Upper lobe of left lung (tissue), 6 donors: ENCODE measurements at regions not wholly inside any gene's neighbourhood (a gene's known extent, or its start where the extent isn't known, plus 50 kb on each side); places are given as distances from the start of the nearest gene placed in this dataset.

Source experiments
- ATAC-seq, 2 donors: fragments of 200-7000 bp; cut with Tn5 transposase; one replicate each; pipeline ENCODE4 v1.9.1; 2022; ENCODE audit warnings: mild to moderate bottlenecking in 2 of 2, moderate library complexity in 2 of 2; ENCODE audit not compliant: low FRiP score in 2 of 2
- DNase-seq, 2 donors: peaks; one replicate each; pipeline ENCODE4 v3.0.0-alpha.2; 2019 to 2020
- H3K27ac ChIP-seq, 4 donors: fragments of 200-600 bp; sonication (generic); one replicate each; pipeline ENCODE4 v1.5.1; 2016 to 2019
- H3K27me3 ChIP-seq, 4 donors: fragments of 200-600 bp; sonication (generic); one replicate each; pipeline ENCODE4 v1.5.1; 2017 to 2019
- H3K36me3 ChIP-seq, 4 donors: fragments of 200-600 bp; sonication (generic); one replicate each; pipeline ENCODE4 v1.5.1; 2016 to 2019
- H3K4me1 ChIP-seq, 4 donors: fragments of 200-600 bp; sonication (generic); one replicate each; pipeline ENCODE4 v1.5.1; 2018 to 2019
- H3K4me3 ChIP-seq, 4 donors: fragments of 200-600 bp; sonication (generic); one replicate each; pipeline ENCODE4 v1.5.1; 2017 to 2019; ENCODE audit warnings: mild to moderate bottlenecking in 2 of 4, moderate library complexity in 1 of 4
- H3K9me3 ChIP-seq, 4 donors: fragments of 200-600 bp; sonication (generic); one replicate each; pipeline ENCODE4 v1.5.1; 2018 to 2019
- CTCF ChIP-seq, 6 experiments: fragments of 450-650 bp in 4 of 6; fragments of 200-600 bp in 2 of 6; sonication (generic) in 2 of 6; IDR thresholded peaks; one replicate each; pipeline ENCODE4 v1.5.1; 2016 to 2019; ENCODE audit warnings: antibody characterized with exemption in 6 of 6
- EP300 ChIP-seq, 4 donors: sonication (generic); formaldehyde crosslinking; IDR thresholded peaks; one replicate each; pipeline ENCODE4 v1.5.1; 2017; ENCODE audit warnings: antibody characterized with exemption in 4 of 4, control low read depth in 2 of 4
- POLR2A ChIP-seq, 4 donors: fragments of 450-650 bp; IDR thresholded peaks; one replicate each; pipeline ENCODE4 v1.5.1; 2016 to 2017; ENCODE audit warnings: antibody characterized with exemption in 4 of 4, mild to moderate bottlenecking in 2 of 4
- POLR2AphosphoS5 ChIP-seq, 2 donors: sonication (generic); formaldehyde crosslinking; IDR thresholded peaks; one replicate each; pipeline ENCODE4 v1.5.1; 2017; ENCODE audit warnings: antibody characterized with exemption in 2 of 2
- WGBS, 2 donors: methylation state at CpG; one replicate each; pipeline ENCODE4 v1.1.5; 2017 to 2018; 5-methylcytosine and 5-hydroxymethylcytosine counted together
- donor health status: DM: no; HTN: no; CAD: no; lungs with moderate emphysema.
- donor health status: DM: no; HTN: yes; CAD: no; lungs with severe emphysema.

- ATAC-seq (no peak), DNase-seq (no peak)
- no peaks in the 10 kb centered on the region for H3K36me3 ChIP-seq
- TF ChIP-seq CTCF (IDR thresholded peaks at IDR 0.05) (no peak), EP300 (IDR thresholded peaks at IDR 0.05) (no peak), POLR2A (IDR thresholded peaks at IDR 0.05) (no peak), POLR2AphosphoS5 (IDR thresholded peaks at IDR 0.05) (no peak)
- H3K27me3 ChIP-seq, result no peaks in the 10 kb centered on the region
- H3K4me1 ChIP-seq, result peaks cover 0 to 15% (median 0%) of the 10 kb centered on the region in 4 donors
- no peak overlapping the region for H3K27ac ChIP-seq
- H3K4me3 ChIP-seq, result no peak overlapping the region
- WGBS, 2 donors, result 36 to 70% methylated on average over 2 of the region's 2 CpGs
- no peaks in the 10 kb centered on the region for H3K9me3 ChIP-seq
These were observed 160.4 kb upstream of the NPVF start for GRCh38 chr7:25388681-25389080.

- WGBS, 2 donors, result 23 to 27% methylated on average over 8 of the region's 8 CpGs
- ATAC-seq, result peak in 1 of 2 donors; percentile 66
- no peak for DNase-seq
- H3K9me3 ChIP-seq, result no peaks in the 10 kb centered on the region
- peaks cover 0 to 15% (median 0%) of the 10 kb centered on the region in 4 donors for H3K4me1 ChIP-seq
- no peak overlapping the region for H3K4me3 ChIP-seq
- no peak for TF ChIP-seq POLR2AphosphoS5 (IDR thresholded peaks at IDR 0.05)
- TF ChIP-seq EP300 (IDR thresholded peaks at IDR 0.05), result no peak
- peak in 4 of 6 experiments; percentile 19 to 34 (median 25) for TF ChIP-seq CTCF (IDR thresholded peaks at IDR 0.05)
- H3K27ac ChIP-seq, result no peak overlapping the region
- no peaks in the 10 kb centered on the region for H3K27me3 ChIP-seq
- H3K36me3 ChIP-seq, result no peaks in the 10 kb centered on the region
These were observed 161.3 kb upstream of the NPVF start for GRCh38 chr7:25389489-25390106.

GRCh38 chr7:25391295-25391861 is 163.1 kb upstream of the NPVF start:
- DNase-seq (no peak), ATAC-seq (no peak)
- no peak for TF ChIP-seq POLR2A (IDR thresholded peaks at IDR 0.05)
- TF ChIP-seq CTCF (IDR thresholded peaks at IDR 0.05), result peak in 5 of 6 experiments; percentile 26 to 53 (median 44)
- H3K27me3 ChIP-seq, result no peaks in the 10 kb centered on the region
- H3K4me1 ChIP-seq, result peaks cover 0 to 15% (median 0%) of the 10 kb centered on the region in 4 donors
- H3K36me3 ChIP-seq, result no peaks in the 10 kb centered on the region
- WGBS, 2 donors, result 17 to 27% methylated on average over 5 of the region's 5 CpGs
- no peak overlapping the region for H3K27ac ChIP-seq
- H3K9me3 ChIP-seq, result no peaks in the 10 kb centered on the region
- no peak overlapping the region for H3K4me3 ChIP-seq

GRCh38 chr7:25391961-25392587 is 163.8 kb upstream of the NPVF start:
- Histone ChIP-seq H3K27me3 (no peaks in the 10 kb centered on the region), H3K4me3 (no peak overlapping the region), H3K9me3 (no peaks in the 10 kb centered on the region), H3K4me1 (peaks cover 0 to 15% (median 0%) of the 10 kb centered on the region in 4 donors), H3K36me3 (no peaks in the 10 kb centered on the region), H3K27ac (no peak overlapping the region)
- ATAC-seq (no peak), DNase-seq (no peak)
- WGBS, 2 donors, result 63 to 64% methylated on average over 7 of the region's 7 CpGs
- no peak for TF ChIP-seq POLR2AphosphoS5 (IDR thresholded peaks at IDR 0.05)
- TF ChIP-seq CTCF (IDR thresholded peaks at IDR 0.05), result no peak
- TF ChIP-seq EP300 (IDR thresholded peaks at IDR 0.05), result no peak
- no peak for TF ChIP-seq POLR2A (IDR thresholded peaks at IDR 0.05)
